Stimulated activated CD8-positive, alpha-beta memory T cell treated with anti-CD3 and anti-CD28 coated beads, Interleukin-12 subunit alpha, Interleukin-12 subunit beta, amount 100 ng/mL, for 1 hour (primary cell): ENCODE measurements at regions not wholly inside any gene's neighbourhood (a gene's known extent, or its start where the extent isn't known, plus 50 kb on each side); places are given as distances from the start of the nearest gene placed in this dataset.
"Not testable (repeated sequence)": the region's sequence is repeated elsewhere in the genome, so short reads cannot be mapped to it uniquely, and the experiment has no call there.

Experiments used
- DNase-seq: peaks from one replicate; pipeline ENCODE4 v3.0.0-alpha.2; 2020; ENCODE audit warnings: low read depth

DNA sequence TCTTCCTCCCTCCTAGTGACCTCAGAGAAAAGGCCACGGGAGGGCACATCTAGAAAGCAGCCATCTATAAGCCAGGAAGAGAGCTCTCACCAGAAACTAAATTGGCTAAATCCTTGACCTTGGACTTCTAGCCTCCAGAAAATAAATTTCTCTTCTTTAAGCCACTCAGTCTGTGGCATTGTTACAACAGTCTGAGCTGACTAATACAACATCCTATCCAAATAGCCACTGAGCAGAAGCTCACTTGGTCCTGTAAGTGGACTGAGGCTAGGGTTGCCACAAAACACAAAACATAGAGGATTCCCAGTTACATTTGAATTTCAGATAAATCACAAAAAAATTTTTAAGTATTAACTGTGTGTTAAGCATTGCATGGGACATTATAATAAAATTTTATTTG is 383.4 kb downstream of the MLLT3 start:
- no peak for DNase-seq

GRCh38 chr9:20237686-20238085 is 384.6 kb downstream of the MLLT3 start:
- DNase-seq: no peak

DNA sequence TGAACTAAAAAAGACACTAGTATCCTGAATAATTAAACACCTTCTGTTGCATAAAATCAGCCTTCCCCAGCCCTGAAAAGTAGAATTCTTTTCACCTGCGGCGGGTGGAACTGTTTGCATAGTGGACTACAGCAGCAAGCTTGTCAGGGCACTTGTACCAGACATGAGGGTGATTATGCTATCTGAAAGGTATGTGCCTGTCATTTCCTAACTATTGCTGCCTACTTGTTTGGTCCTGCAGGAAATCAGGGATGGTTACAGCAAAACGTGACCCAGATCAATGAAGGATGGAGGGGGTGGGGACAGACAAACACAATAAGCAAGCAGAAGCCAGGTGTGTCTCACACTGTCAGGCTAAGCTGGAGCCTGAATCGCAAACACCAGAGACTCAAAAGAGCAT is 385.6 kb downstream of the MLLT3 start:
- no peak for DNase-seq

DNA sequence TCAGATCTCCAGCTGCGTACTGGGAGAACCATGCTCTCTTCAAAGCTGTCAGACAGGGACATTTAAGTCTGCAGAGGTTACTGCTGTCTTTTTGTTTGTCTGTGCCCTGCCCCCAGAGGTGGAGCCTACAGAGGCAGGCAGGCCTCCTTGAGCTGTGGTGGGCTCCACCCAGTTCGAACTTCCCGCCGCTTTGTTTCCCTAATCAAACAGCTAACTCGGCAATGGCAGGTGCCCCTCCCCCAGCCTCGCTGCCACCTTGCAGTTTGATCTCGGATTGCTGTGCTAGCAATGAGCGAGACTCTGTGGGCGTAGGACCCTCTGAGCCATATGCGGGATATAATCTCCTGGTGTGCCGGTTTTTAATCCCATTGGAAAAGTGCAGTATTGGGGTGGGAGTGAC is 387.1 kb downstream of the MLLT3 start:
- DNase-seq: not testable (repeated sequence)

- no peak for DNase-seq
Measured at GRCh38 chr9:20228096-20228495, 394.2 kb downstream of the MLLT3 start.

DNA sequence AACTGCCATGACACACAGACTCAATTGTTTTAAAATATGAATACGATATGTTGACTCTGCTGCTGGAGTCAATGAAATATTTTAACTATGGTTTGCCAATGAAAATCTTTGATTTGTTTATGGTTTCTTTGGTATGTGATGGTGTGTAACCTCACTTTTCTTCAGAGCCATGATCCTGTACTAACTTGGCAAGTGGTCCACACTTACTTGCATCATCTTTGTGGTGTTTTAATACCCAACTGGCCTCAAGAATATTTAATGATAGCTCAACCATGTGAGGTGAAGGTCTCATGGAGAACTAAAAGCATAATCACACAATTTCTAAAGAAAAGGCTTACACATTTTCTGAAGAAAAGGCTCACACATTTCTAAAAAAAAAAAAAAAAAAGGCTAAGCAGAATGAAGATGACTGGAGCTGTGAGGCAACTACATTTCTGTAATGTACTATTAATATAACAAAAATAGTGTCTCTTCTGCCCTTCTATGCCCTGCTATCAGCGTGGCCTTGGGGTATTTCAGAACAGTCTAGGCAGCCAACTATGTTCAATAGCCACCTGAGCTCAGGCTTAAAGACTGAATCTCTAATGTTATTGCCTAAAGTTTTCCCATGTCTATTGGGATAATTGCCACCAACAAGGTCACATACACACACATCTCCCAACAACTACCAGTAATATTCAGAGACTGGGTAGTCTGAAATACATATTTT is 395.0 kb downstream of the MLLT3 start:
- no peak for DNase-seq

DNA sequence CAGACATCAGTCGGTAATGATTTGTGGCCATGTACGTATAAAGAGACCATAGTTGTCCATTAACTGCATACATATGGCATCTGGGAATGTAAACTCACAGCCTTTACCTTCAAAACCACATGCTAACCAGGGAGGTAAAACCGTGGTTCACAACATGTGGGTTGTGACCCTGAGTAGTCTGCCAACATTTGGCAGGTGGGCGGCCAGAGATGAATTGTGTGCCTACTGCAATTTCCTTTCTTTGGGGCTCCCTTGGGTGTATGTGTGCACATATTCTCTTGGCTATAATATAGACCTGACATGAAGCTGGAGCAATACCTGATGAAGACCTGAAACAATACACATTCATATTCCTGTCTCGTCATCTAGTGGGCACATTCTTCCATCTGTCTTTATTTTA is 396.0 kb downstream of the MLLT3 start:
- DNase-seq: no peak

GRCh38 chr9:20225826-20226225 is 396.5 kb downstream of the MLLT3 start:
- no peak for DNase-seq

DNA sequence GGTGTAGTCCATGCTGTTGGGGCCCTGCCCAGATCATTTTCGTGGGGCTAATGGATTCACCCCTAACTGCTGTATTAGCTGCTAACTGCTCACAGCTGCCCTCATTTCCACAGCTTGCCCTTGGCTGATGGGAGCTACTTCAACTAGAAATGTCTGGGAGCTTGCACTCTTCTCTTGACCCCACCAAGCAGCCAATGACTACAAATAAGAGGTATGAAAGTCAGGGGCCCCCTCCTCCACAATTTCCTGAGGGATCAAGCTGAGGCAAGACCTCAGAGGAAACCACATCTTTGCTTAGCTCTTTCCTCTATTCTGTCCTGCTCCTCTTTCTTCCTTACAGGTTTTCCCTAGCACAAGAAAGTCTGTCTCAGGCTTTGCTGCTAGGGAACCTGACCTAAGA is 397.5 kb downstream of the MLLT3 start:
- DNase-seq: no peak

DNA sequence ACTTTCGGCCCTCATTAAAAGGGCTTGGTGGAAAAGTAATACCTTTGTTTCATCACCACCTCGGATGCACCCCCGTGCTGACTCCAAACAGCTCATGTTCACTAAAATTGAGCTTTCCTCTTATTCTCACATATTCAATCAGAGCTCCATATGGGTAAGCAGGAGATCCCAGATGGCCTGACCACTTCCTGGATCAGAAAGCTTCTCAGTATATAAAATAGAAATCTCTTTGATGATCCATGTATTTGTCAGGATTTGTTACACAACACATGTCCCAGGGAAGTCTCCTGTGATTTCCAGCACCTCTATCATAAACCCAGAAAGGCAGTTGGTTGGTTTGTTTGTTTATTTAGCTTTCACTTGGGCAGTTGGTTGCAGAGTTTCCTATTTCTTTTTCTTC is 402.0 kb downstream of the MLLT3 start:
- no peak for DNase-seq

- DNase-seq: no peak
Measured at GRCh38 chr9:20219437-20219836, 402.9 kb downstream of the MLLT3 start.

DNA sequence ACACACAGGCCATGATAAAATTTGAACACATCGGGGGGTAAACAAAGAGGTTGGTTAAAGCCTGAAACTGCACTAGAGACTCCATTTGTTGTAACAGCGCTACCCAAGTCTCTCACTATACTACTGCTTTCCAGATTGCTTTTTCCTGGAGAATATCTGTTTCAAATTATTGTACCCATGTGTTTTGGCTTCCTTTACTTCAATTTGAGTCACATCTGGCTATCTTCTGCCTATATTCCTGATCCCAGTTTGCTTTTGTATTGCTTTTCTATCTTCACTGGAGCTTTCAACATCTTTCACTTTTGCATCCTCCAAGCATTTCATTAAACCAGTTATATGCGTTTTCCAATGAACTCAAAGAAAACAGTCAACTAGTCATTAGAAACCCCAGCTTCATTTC is 404.7 kb downstream of the MLLT3 start:
- DNase-seq: no peak

DNA sequence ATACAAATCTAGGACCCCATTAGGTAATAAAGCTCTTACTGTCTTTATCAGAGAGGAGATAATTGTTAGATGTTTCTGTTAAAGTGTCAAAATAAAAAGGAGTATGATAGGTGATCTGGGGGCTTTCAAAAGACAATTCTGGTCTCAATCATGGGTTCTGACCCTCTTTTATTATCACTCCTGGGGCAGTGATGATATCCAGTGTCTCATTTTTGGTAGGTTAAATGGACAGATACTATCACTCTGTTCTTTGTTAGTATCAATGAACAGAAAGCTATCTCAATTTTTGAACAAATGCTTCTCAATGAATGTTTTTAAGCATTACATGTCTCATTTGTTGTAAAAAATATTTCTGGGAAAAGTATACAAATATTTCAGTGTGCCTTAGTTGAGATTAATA is 405.9 kb downstream of the MLLT3 start:
- DNase-seq: no peak

GRCh38 chr9:20215552-20215951 is 406.7 kb downstream of the MLLT3 start:
- DNase-seq: no peak

GRCh38 chr9:20212806-20213205 is 409.5 kb downstream of the MLLT3 start:
- no peak for DNase-seq

GRCh38 chr9:20209391-20210340 is 412.6 kb downstream of the MLLT3 start:
- DNase-seq: peak; percentile 14

DNA sequence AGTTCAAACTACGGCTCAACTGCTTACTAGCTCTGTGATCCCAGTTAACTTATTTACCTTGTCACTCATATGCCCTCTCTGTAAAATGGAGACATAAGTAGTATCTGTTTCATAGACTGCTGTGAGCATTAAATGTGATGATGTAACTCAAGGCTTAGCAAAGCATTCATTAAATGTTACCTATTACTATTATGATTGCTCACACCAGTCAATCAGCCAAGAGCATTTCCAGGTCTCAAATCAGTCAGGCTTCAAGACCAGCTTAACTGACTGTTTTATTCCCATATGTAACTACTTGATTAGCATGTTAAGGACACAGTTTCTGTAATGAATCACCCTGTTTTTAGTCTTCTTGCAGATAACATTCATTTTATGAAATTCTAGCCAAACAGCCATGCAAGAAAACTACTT is 413.3 kb downstream of the MLLT3 start:
- no peak for DNase-seq

DNA sequence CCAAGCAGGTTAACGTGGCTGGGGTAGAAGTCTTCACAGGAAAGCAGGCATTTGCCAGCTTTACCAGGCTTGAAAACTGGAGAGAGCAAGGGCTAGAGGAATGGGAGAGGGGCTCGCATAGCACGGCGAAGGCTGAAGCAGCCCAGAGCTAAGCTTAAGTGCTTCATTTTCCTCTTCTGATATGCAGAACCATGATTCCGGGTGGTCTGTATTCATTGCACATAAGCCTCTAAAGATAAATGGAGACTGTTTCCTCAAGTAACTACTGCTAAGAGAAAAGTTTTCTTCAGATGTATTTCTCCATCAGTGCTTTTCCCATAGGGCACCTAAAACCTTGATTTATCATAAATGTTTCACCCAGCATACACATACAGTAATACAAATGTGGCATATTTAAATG is 414.1 kb downstream of the MLLT3 start:
- no peak for DNase-seq

- DNase-seq: no peak
Measured at GRCh38 chr9:20207176-20207575, 415.1 kb downstream of the MLLT3 start.

DNA sequence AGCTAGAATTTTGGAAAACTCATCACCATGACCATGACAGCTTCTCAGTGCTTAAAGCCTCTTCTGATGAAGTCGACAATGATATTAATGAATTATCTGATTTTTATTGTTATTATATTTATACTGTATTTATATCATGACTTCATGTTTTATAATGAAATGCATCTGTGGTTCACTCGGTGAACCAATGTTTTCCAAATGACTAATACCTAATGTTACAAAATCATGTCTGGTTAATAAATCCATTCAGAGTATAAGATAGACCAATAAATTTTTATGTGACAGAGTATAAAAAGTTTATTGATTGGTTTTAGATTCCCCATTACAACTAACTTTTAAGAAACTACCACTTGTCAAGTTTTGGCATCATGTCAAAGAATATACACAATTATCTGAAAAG is 416.5 kb downstream of the MLLT3 start:
- DNase-seq: no peak

GRCh38 chr9:20200991-20201431 is 412.2 kb upstream of the SLC24A2 start:
- no peak for DNase-seq

DNA sequence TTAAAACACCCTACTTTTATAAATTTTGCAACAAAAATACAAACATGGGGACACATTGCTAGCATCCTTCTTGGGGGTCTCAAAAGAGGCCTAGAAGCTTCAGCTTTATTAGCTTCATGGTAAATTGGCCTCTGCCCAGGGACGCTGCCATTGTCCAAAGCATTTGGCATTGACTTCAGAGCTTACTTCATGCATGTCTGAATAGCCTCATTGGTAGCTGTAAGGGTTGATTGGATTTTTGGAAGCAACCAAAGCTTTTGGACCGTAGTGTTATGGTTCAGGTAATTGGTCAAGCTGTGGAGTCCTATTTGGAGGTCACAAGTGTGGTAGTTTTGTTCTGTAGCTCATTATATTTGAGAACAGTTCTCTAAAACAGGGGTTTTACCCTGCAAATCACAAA is 411.7 kb upstream of the SLC24A2 start:
- no peak for DNase-seq

GRCh38 chr9:20199111-20199510 is 410.3 kb upstream of the SLC24A2 start:
- DNase-seq: no peak
